ENCODE measurements at regions not wholly inside any gene's neighbourhood (a gene's known extent, or its start where the extent isn't known, plus 50 kb on each side); places are given as distances from the start of the nearest gene placed in this dataset.

GRCh38 chr12:91833780-91834359, 311.8 kb downstream of the BTG1 start:
- TF ChIP-seq, protein P1, sequence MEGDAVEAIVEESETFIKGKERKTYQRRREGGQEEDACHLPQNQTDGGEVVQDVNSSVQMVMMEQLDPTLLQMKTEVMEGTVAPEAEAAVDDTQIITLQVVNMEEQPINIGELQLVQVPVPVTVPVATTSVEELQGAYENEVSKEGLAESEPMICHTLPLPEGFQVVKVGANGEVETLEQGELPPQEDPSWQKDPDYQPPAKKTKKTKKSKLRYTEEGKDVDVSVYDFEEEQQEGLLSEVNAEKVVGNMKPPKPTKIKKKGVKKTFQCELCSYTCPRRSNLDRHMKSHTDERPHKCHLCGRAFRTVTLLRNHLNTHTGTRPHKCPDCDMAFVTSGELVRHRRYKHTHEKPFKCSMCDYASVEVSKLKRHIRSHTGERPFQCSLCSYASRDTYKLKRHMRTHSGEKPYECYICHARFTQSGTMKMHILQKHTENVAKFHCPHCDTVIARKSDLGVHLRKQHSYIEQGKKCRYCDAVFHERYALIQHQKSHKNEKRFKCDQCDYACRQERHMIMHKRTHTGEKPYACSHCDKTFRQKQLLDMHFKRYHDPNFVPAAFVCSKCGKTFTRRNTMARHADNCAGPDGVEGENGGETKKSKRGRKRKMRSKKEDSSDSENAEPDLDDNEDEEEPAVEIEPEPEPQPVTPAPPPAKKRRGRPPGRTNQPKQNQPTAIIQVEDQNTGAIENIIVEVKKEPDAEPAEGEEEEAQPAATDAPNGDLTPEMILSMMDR (IDR thresholded peaks at IDR 0.05 in 8 of 11, conservative IDR thresholded peaks at IDR 0.05 in 3 of 11): no peak
- TF ChIP-seq POLR2A (IDR thresholded peaks at IDR 0.05) (no peak), POLR2AphosphoS5 (IDR thresholded peaks at IDR 0.05) (no peak)
